IMR-90 (cell line): ENCODE measurements at regions not wholly inside any gene's neighbourhood (a gene's known extent, or its start where the extent isn't known, plus 50 kb on each side); places are given as distances from the start of the nearest gene placed in this dataset.
A peak's percentile ranks its signal among the peaks of the same experiment; 100 is the strongest.

ENCODE experiments used
- ATAC-seq: fragments of 200-7000 bp; cut with Tn5 transposase; 2 replicates; pipeline ENCODE4 v1.9.1; 2020; ENCODE audit warnings: low read depth, mild to moderate bottlenecking, moderate library complexity
- BruUV-seq: library from RNA; stranded (reverse); fragments of 400-500 nt; replicated peaks from 2 replicates; lab custom pipeline; 2021; lab: Mats Ljungman, UMichigan
- CTCF ChIA-PET: fragments of 300-600 bp; formaldehyde crosslinking; extraction: SDS; loops from one replicate; lab custom pipeline; 2021; ENCODE audit warnings: antibody characterized with exemption; lab: Yijun Ruan, JAX
- POLR2A ChIA-PET: fragments of 300-600 bp; sonication (Branson Sonifier 250); formaldehyde crosslinking; loops from one replicate; lab custom pipeline; 2022; ENCODE audit warnings: antibody characterized with exemption; ENCODE audit not compliant: unreplicated experiment; lab: Charles Lee
- DNase-seq: peaks from one replicate; pipeline ENCODE4 v3.0.0; 2013
- H2AFZ ChIP-seq: replicated peaks from 2 replicates; pipeline ENCODE3; 2013; ENCODE audit warnings: low read length, mild to moderate bottlenecking; ENCODE audit not compliant: poor library complexity
- H2AK5ac ChIP-seq: 2 replicates; pipeline ENCODE4 v1.6.1; 2013; ENCODE audit warnings: low read depth, low read length, inconsistent platforms
- H2AK9ac ChIP-seq: replicated peaks from 2 replicates; pipeline ENCODE3; 2013; ENCODE audit warnings: mild to moderate bottlenecking, low read depth, low read length, moderate library complexity; ENCODE audit not compliant: poor library complexity
- H2BK120ac ChIP-seq: 2 replicates; pipeline ENCODE4 v1.6.1; 2013; ENCODE audit warnings: low read depth, low read length, inconsistent platforms
- H2BK15ac ChIP-seq: 3 replicates; pipeline ENCODE4 v1.6.1; 2013; ENCODE audit warnings: low read depth, low read length, inconsistent platforms
- H2BK20ac ChIP-seq: 2 replicates; pipeline ENCODE4 v1.6.1; 2013; ENCODE audit warnings: low read depth, mild to moderate bottlenecking, inconsistent platforms, low read length, moderate library complexity
- H2BK5ac ChIP-seq: 2 replicates; pipeline ENCODE4 v1.6.1; 2013; ENCODE audit warnings: mild to moderate bottlenecking, low read depth, low read length, inconsistent platforms; ENCODE audit not compliant: poor library complexity, severe bottlenecking
- H3K14ac ChIP-seq: replicated peaks from 2 replicates; pipeline ENCODE4 v1.6.1; 2013; ENCODE audit warnings: low read depth, low read length, inconsistent platforms
- H3K18ac ChIP-seq: 2 replicates; pipeline ENCODE4 v1.6.1; 2013; ENCODE audit warnings: low read depth, low read length, control low read depth
- H3K23ac ChIP-seq: 2 replicates; pipeline ENCODE4 v1.6.1; 2013; ENCODE audit warnings: low read depth, low read length, inconsistent platforms
- H3K27ac ChIP-seq: 2 replicates; pipeline ENCODE4 v1.5.1; 2013; ENCODE audit warnings: mild to moderate bottlenecking, control low read depth, low read length; ENCODE audit not compliant: insufficient read depth
- H3K27me3 ChIP-seq: 2 replicates; pipeline ENCODE4 v1.6.1; 2013; ENCODE audit warnings: low read length; ENCODE audit not compliant: control insufficient read depth, insufficient read depth
- H3K36me3 ChIP-seq: 2 replicates; pipeline ENCODE4 v1.6.1; 2013; ENCODE audit warnings: low read length, mixed read lengths; ENCODE audit not compliant: control insufficient read depth, insufficient read depth
- H3K4ac ChIP-seq: 2 replicates; pipeline ENCODE4 v1.6.1; 2013; ENCODE audit warnings: low read depth, low read length, inconsistent platforms
- H3K4me1 ChIP-seq: 2 replicates; pipeline ENCODE4 v1.6.1; 2013; ENCODE audit warnings: low read length, mixed read lengths; ENCODE audit not compliant: control insufficient read depth, insufficient read depth
- H3K4me2 ChIP-seq: 2 replicates; pipeline ENCODE4 v1.6.1; 2013; ENCODE audit warnings: low read depth, mild to moderate bottlenecking, control low read depth, low read length, moderate library complexity
- H3K4me3 ChIP-seq: 2 replicates; pipeline ENCODE4 v1.5.1; 2013; ENCODE audit warnings: low read depth, mild to moderate bottlenecking, control low read depth, low read length, moderate library complexity; ENCODE audit not compliant: insufficient read depth
- H3K56ac ChIP-seq: 2 replicates; pipeline ENCODE4 v1.6.1; 2013; ENCODE audit warnings: low read length, inconsistent platforms; ENCODE audit not compliant: insufficient read depth; ENCODE audit errors: extremely low read depth
- H3K79me1 ChIP-seq, 2 experiments: 2 replicates each; pipeline ENCODE4 v1.6.1; 2013; ENCODE audit warnings: low read length in 2 of 2, inconsistent platforms in 1 of 2, low read depth in 1 of 2
- H3K9ac ChIP-seq: 2 replicates; pipeline ENCODE4 v1.6.1; 2013; ENCODE audit warnings: low read depth, low read length, control low read depth
- H3K9me1 ChIP-seq: 2 replicates; pipeline ENCODE4 v1.6.1; 2013; ENCODE audit warnings: low read length, inconsistent platforms; ENCODE audit not compliant: insufficient read depth
- H3K9me3 ChIP-seq: 2 replicates; pipeline ENCODE4 v1.6.1; 2013; ENCODE audit warnings: low read length; ENCODE audit not compliant: control insufficient read depth, insufficient read depth
- H4K20me1 ChIP-seq: 2 replicates; pipeline ENCODE4 v1.6.1; 2013; ENCODE audit warnings: low read length, inconsistent platforms; ENCODE audit not compliant: insufficient read depth
- H4K5ac ChIP-seq: 2 replicates; pipeline ENCODE4 v1.6.1; 2013; ENCODE audit warnings: mild to moderate bottlenecking, low read depth, low read length, control low read depth
- H4K8ac ChIP-seq, 2 experiments: 2 replicates each; pipeline ENCODE4 v1.6.1; 2013; ENCODE audit warnings: low read depth in 2 of 2, low read length in 2 of 2, control low read depth in 1 of 2, inconsistent platforms in 1 of 2
- H4K91ac ChIP-seq: 2 replicates; pipeline ENCODE4 v1.6.1; 2013; ENCODE audit warnings: low read depth, low read length, inconsistent platforms; ENCODE audit not compliant: insufficient read depth
- BHLHE40 ChIP-seq: fragments of 150-350 bp; IDR thresholded peaks from 2 replicates; pipeline ENCODE4 v1.6.1; 2016; ENCODE audit warnings: mild to moderate bottlenecking, low read depth, low read length
- CEBPB ChIP-seq: IDR thresholded peaks from 2 replicates; pipeline ENCODE4 v1.6.1; 2012; ENCODE audit warnings: low read depth, low read length, improper control_type of control experiment
- CHD1 ChIP-seq: IDR thresholded peaks from 2 replicates; pipeline ENCODE4 v1.6.1; 2012; ENCODE audit warnings: low read depth, low read length, improper control_type of control experiment
- FOS ChIP-seq: fragments of 150-350 bp; IDR thresholded peaks from 2 replicates; pipeline ENCODE4 v1.6.1; 2016; ENCODE audit warnings: low read depth, low read length
- MAZ ChIP-seq: IDR thresholded peaks from 2 replicates; pipeline ENCODE4 v1.6.1; 2012; ENCODE audit warnings: low read depth, mild to moderate bottlenecking, low read length, improper control_type of control experiment, moderate library complexity, borderline replicate concordance
- MXI1 ChIP-seq: IDR thresholded peaks from 2 replicates; pipeline ENCODE4 v1.6.1; 2012; ENCODE audit warnings: low read depth, mild to moderate bottlenecking, low read length, moderate library complexity, borderline replicate concordance
- NFE2L2 ChIP-seq: fragments of 150-350 bp; IDR thresholded peaks from 2 replicates; pipeline ENCODE4 v1.6.1; 2016; ENCODE audit warnings: low read depth, mild to moderate bottlenecking, low read length
- POLR2A ChIP-seq: IDR thresholded peaks from 2 replicates; pipeline ENCODE4 v1.6.1; 2012; ENCODE audit warnings: mild to moderate bottlenecking, low read depth, low read length
- RAD21 ChIP-seq: IDR thresholded peaks from 2 replicates; pipeline ENCODE4 v1.6.1; 2012; ENCODE audit warnings: low read length, improper control_type of control experiment
- RCOR1 ChIP-seq: IDR thresholded peaks from 2 replicates; pipeline ENCODE4 v1.6.1; 2012; ENCODE audit warnings: mild to moderate bottlenecking, low read length, improper control_type of control experiment; ENCODE audit not compliant: insufficient replicate concordance
- RFX5 ChIP-seq: IDR thresholded peaks from 2 replicates; pipeline ENCODE4 v1.8.0; 2012; ENCODE audit warnings: low read depth, mild to moderate bottlenecking, low read length, moderate library complexity
- SMC3 ChIP-seq: fragments of 150-350 bp; IDR thresholded peaks from 2 replicates; pipeline ENCODE4 v1.6.1; 2016; ENCODE audit warnings: low read depth, mild to moderate bottlenecking, antibody characterized with exemption, low read length, moderate library complexity
- WGBS, 2 experiments: methylation state at CpG; one replicate each; pipeline versions ENCODE4 v1.1.5 to v1.1.7; 2013; ENCODE audit warnings: missing lambda C conversion rate in 2 of 2; ENCODE audit not compliant: insufficient read length in 1 of 2; ENCODE audit errors: extremely low coverage in 2 of 2; 5-methylcytosine and 5-hydroxymethylcytosine counted together
- dilution Hi-C: fragments of 300-500 bp; cut with HindIII; formaldehyde crosslinking; loops from one replicate; pipeline ENCODE4 v1.14.3; 2018; ENCODE audit warnings: low sequenced_read_pairs; ENCODE audit not compliant: unreplicated experiment
- in situ Hi-C: fragments of 300-500 bp; cut with MboI; formaldehyde crosslinking; loops from 3 replicates; pipeline ENCODE4 v1.14.3; 2019; ENCODE audit warnings: low sequenced_read_pairs, inconsistent platforms, mixed read lengths
- intact Hi-C: fragments of 100-400 bp; cut with micrococcal nuclease; formaldehyde crosslinking; loops from 2 replicates; pipeline ENCODE4 v1.10.0; 2022
- TF ChIP-seq, protein P1 (sequence below): conservative IDR thresholded peaks from 2 replicates; pipeline ENCODE4 v1.5.1; 2012; ENCODE audit warnings: mild to moderate bottlenecking, low read depth, low read length, improper control_type of control experiment
- TF ChIP-seq, protein P2 (sequence below): fragments of 150-350 bp; IDR thresholded peaks from 2 replicates; pipeline ENCODE4 v1.6.1; 2016; ENCODE audit warnings: low read depth, mild to moderate bottlenecking, low read length, moderate library complexity, borderline replicate concordance
- TF ChIP-seq, protein P3 (sequence below): fragments of 150-350 bp; IDR thresholded peaks from 2 replicates; pipeline ENCODE4 v1.6.1; 2017; ENCODE audit warnings: mild to moderate bottlenecking, antibody characterized with exemption, low read length, low read depth

DNA sequence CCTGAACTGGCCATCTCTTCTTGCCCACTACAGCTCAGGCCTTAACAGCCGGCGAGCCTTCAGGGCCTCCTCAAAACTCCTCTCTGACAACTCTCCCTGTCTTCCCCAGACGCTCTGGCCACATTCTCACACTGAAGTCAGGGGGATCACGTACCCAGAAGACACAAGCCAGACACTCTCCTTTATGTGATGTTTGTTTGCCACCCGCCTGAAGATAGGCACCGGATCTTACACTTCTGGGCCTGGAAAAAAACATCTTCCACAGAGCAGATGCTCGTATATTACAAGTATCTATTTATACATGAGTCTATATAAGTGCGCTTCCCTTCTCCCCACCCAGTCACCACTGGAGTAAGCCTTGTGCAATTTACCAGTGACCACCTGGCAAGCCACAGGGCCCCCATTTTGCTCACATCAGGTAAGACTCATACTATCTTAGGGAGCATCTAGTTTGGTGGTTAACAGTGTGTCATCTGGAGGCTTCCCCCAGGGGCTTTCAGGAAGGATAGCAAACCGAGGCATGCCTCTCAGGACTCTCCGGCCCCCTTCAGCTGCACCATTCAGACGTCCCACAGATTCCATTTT lies 349.4 kb downstream of the SOX9 start:
- ChIA-PET CTCF (no interaction called here), POLR2A (no interaction called here)
- Histone ChIP-seq H4K5ac (no peak overlapping the region), H3K36me3 (no peaks in the 10 kb centered on the region), H2AK9ac (no peak overlapping the region), H2BK120ac (no peak overlapping the region), H4K8ac (no peak overlapping the region), H2BK15ac (no peak overlapping the region), H3K9me1 (peaks cover 20% of the 10 kb centered on the region), H2AK5ac (peak overlapping the region; percentile 28; the same call in 1 of the 2 replicates), H3K4me3 (no peak overlapping the region), H2AFZ (no peak overlapping the region), H4K20me1 (peaks cover 7% of the 10 kb centered on the region), H3K27me3 (no peaks in the 10 kb centered on the region), H3K18ac (no peak overlapping the region), H3K27ac (no peak overlapping the region), H4K91ac (no peak overlapping the region), H3K9me3 (no peaks in the 10 kb centered on the region), H3K4me1 (peaks cover 10% of the 10 kb centered on the region), H3K23ac (no peak overlapping the region), H3K56ac (no peak overlapping the region), H2BK20ac (no peak overlapping the region), H3K14ac (peak overlapping the region; percentile 19; the same call in 1 of the 2 replicates), H2BK5ac (no peak overlapping the region), H3K4me2 (no peak overlapping the region), H3K79me1 (peaks cover 17 to 37% of the 10 kb centered on the region in 2 experiments), H3K4ac (no peak overlapping the region), H3K9ac (no peak overlapping the region)
- DNase-seq (no peak), ATAC-seq (no peak)
- no peak for TF ChIP-seq MXI1
- TF ChIP-seq NFE2L2, result no peak
- TF ChIP-seq FOS, result no peak
- TF ChIP-seq CEBPB, result no peak
- no peak for TF ChIP-seq RFX5
- TF ChIP-seq MAZ, result no peak
- TF ChIP-seq BHLHE40, result no peak
- TF ChIP-seq, protein P1, sequence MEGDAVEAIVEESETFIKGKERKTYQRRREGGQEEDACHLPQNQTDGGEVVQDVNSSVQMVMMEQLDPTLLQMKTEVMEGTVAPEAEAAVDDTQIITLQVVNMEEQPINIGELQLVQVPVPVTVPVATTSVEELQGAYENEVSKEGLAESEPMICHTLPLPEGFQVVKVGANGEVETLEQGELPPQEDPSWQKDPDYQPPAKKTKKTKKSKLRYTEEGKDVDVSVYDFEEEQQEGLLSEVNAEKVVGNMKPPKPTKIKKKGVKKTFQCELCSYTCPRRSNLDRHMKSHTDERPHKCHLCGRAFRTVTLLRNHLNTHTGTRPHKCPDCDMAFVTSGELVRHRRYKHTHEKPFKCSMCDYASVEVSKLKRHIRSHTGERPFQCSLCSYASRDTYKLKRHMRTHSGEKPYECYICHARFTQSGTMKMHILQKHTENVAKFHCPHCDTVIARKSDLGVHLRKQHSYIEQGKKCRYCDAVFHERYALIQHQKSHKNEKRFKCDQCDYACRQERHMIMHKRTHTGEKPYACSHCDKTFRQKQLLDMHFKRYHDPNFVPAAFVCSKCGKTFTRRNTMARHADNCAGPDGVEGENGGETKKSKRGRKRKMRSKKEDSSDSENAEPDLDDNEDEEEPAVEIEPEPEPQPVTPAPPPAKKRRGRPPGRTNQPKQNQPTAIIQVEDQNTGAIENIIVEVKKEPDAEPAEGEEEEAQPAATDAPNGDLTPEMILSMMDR, result no peak
- TF ChIP-seq POLR2A, result no peak
- TF ChIP-seq, protein P2, sequence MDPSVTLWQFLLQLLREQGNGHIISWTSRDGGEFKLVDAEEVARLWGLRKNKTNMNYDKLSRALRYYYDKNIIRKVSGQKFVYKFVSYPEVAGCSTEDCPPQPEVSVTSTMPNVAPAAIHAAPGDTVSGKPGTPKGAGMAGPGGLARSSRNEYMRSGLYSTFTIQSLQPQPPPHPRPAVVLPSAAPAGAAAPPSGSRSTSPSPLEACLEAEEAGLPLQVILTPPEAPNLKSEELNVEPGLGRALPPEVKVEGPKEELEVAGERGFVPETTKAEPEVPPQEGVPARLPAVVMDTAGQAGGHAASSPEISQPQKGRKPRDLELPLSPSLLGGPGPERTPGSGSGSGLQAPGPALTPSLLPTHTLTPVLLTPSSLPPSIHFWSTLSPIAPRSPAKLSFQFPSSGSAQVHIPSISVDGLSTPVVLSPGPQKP, result no peak
- TF ChIP-seq RAD21, result no peak
- no peak for TF ChIP-seq RCOR1
- TF ChIP-seq SMC3, result no peak
- TF ChIP-seq CHD1, result no peak
- TF ChIP-seq, protein P3, sequence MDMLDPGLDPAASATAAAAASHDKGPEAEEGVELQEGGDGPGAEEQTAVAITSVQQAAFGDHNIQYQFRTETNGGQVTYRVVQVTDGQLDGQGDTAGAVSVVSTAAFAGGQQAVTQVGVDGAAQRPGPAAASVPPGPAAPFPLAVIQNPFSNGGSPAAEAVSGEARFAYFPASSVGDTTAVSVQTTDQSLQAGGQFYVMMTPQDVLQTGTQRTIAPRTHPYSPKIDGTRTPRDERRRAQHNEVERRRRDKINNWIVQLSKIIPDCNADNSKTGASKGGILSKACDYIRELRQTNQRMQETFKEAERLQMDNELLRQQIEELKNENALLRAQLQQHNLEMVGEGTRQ, result no peak
- intact Hi-C loops, result no loop called here
- WGBS, 2 experiments, result 79% methylated on average over 5 of the region's 11 CpGs; no CpG with 5 or more reads in 1 of the 2 experiments
- in situ Hi-C loops, result no loop called here
- no TSS peak for BruUV-seq
- dilution Hi-C loops, result no loop called here
